ENCODE measurements at regions not wholly inside any gene's neighbourhood (a gene's known extent, or its start where the extent isn't known, plus 50 kb on each side); places are given as distances from the start of the nearest gene placed in this dataset.

GRCh38 chr2:21543630-21544029 is 419.9 kb downstream of the TDRD15 start:
- Histone ChIP-seq H3K9me3 (ENCODE audit: low read length) (no peaks in the 10 kb centered on the region), H3K4me2 (ENCODE audit: low read depth, low read length) (no peak overlapping the region), H3K27me3 (ENCODE audit: control insufficient read depth in 1 of 2, insufficient read depth in 2 of 2, low read length in 2 of 2) (no peaks in the 10 kb centered on the region), H3K4me1 (ENCODE audit: insufficient read depth, low read length) (no peaks in the 10 kb centered on the region), H3K4me3 (replicated peaks in 1 of 3; ENCODE audit: insufficient read depth in 1 of 3, low read depth in 2 of 3, low read length in 3 of 3) (no peak overlapping the region), H3K9ac (ENCODE audit: insufficient read depth, low read depth, low read length) (no peak overlapping the region), H3K36me3 (replicated peaks in 1 of 2; ENCODE audit: control insufficient read depth in 1 of 2, insufficient read depth in 2 of 2, low read length in 2 of 2) (no peaks in the 10 kb centered on the region), H2AFZ (ENCODE audit: low read length) (no peak overlapping the region), H3K79me2 (ENCODE audit: insufficient read depth, low read length) (no peaks in the 10 kb centered on the region), H3K27ac (ENCODE audit: extremely low read length, insufficient read depth, low read length) (no peak overlapping the region), H4K20me1 (ENCODE audit: insufficient read depth, low read length) (no peaks in the 10 kb centered on the region)
- ATAC-seq, result no peak
- CTCF ChIA-PET (ENCODE audit: low intra/inter-chr PET ratio, low total read pairs), result no interaction called here
- TF ChIP-seq RNF2 (conservative IDR thresholded peaks at IDR 0.05; ENCODE audit: low read depth) (no peak), ZBTB33 (CRISPR knock-in tag; IDR thresholded peaks at IDR 0.05) (no peak), HOXA5 (CRISPR knock-in tag; IDR thresholded peaks at IDR 0.05) (no peak), HES4 (CRISPR knock-in tag; IDR thresholded peaks at IDR 0.05; ENCODE audit: borderline replicate concordance) (no peak), KAT2B (IDR thresholded peaks at IDR 0.05; ENCODE audit: borderline replicate concordance, low read depth, low read length) (no peak), IKZF5 (CRISPR knock-in tag; IDR thresholded peaks at IDR 0.05) (no peak), ZNF362 (CRISPR knock-in tag; IDR thresholded peaks at IDR 0.05; ENCODE audit: borderline replicate concordance) (no peak), U2AF1 (optimal IDR thresholded peaks at IDR 0.05; ENCODE audit: low read depth, low read length) (no peak), SP2 (CRISPR knock-in tag; IDR thresholded peaks at IDR 0.05) (no peak), ZBTB21 (CRISPR knock-in tag; IDR thresholded peaks at IDR 0.05) (no peak), ZNF430 (CRISPR knock-in tag; IDR thresholded peaks at IDR 0.05) (no peak), SIX1 (CRISPR knock-in tag; IDR thresholded peaks at IDR 0.05; ENCODE audit: borderline replicate concordance) (no peak), PTBP1 (IDR thresholded peaks at IDR 0.05; ENCODE audit: low read depth, low read length, poor library complexity, severe bottlenecking) (no peak), ZFP62 (CRISPR knock-in tag; IDR thresholded peaks at IDR 0.05) (no peak), GLI4 (CRISPR knock-in tag; IDR thresholded peaks at IDR 0.05; ENCODE audit: borderline replicate concordance) (no peak), ZSCAN30 (CRISPR knock-in tag; IDR thresholded peaks at IDR 0.05) (no peak), ZMAT3 (CRISPR knock-in tag; conservative IDR thresholded peaks at IDR 0.05) (no peak)
- no peak for DNase-seq (ENCODE audit: low spot score)
- 0% methylated on average over 2 of the region's 2 CpGs for WGBS (ENCODE audit: low lambda C conversion rate)
- in situ Hi-C loops (cut with HindIII; ENCODE audit: extremely low pct_ligation_motif_present, low pct_unique_long_range_greater_than_20kb), result no loop called here
- POLR2A ChIA-PET, result no interaction called here
- intact Hi-C loops (cut with micrococcal nuclease; ENCODE audit: unreplicated experiment), result no loop called here
- BruUV-seq (replicated peaks), result no TSS peak
- FAIRE-seq, result no peak

Data from HepG2 (cell line).